GM12874 (cell line): ENCODE measurements at regions not wholly inside any gene's neighbourhood (a gene's known extent, or its start where the extent isn't known, plus 50 kb on each side); places are given as distances from the start of the nearest gene placed in this dataset.

Experiments
- CTCF ChIP-seq: IDR thresholded peaks from 2 replicates; pipeline ENCODE4 v1.5.1; 2011; ENCODE audit warnings: low read depth, mild to moderate bottlenecking, control low read depth, low read length, moderate library complexity; ENCODE audit not compliant: insufficient read depth

- peak; percentile 64 for TF ChIP-seq CTCF
Measured at GRCh38 chr21:25421321-25422028, 185.8 kb downstream of the MRPL39 start.

- no peak for TF ChIP-seq CTCF
Measured at GRCh38 chr21:25420831-25421230, 186.4 kb downstream of the MRPL39 start.

- no peak for TF ChIP-seq CTCF
Measured at GRCh38 chr21:25416669-25417068, 190.6 kb downstream of the MRPL39 start.

GRCh38 chr21:25412100-25412499 lies 195.2 kb downstream of the MRPL39 start:
- TF ChIP-seq CTCF, result no peak

- no peak for TF ChIP-seq CTCF
Measured at GRCh38 chr21:25409978-25410377, 197.3 kb downstream of the MRPL39 start.

- TF ChIP-seq CTCF, result no peak
Measured at GRCh38 chr21:25408666-25409065, 198.6 kb downstream of the MRPL39 start.

GRCh38 chr21:25406887-25407579 lies 200.2 kb downstream of the MRPL39 start:
- TF ChIP-seq CTCF, result no peak
